Hepatocyte (in vitro differentiated cells): ENCODE measurements at regions not wholly inside any gene's neighbourhood (a gene's known extent, or its start where the extent isn't known, plus 50 kb on each side); places are given as distances from the start of the nearest gene placed in this dataset.
"Not testable (repeated sequence)": the region's sequence is repeated elsewhere in the genome, so short reads cannot be mapped to it uniquely, and the experiment has no call there.

Experiments used
- EZH2 ChIP-seq: fragments of 200-600 bp; sonication (generic); IDR thresholded peaks from 2 replicates; pipeline ENCODE4 v1.6.1; 2016; ENCODE audit warnings: antibody characterized with exemption, mild to moderate bottlenecking, borderline replicate concordance
- EZH2phosphoT487 ChIP-seq: fragments of 200-600 bp; sonication (generic); IDR thresholded peaks from one replicate; pipeline ENCODE4 v1.6.1; 2018; ENCODE audit warnings: antibody characterized with exemption, mild to moderate bottlenecking, low read depth, moderate library complexity; ENCODE audit not compliant: unreplicated experiment, severe bottlenecking
- TF ChIP-seq, protein P1 (sequence below): fragments of 200-600 bp; sonication (generic); IDR thresholded peaks from 2 replicates; pipeline ENCODE4 v1.5.1; 2016; ENCODE audit warnings: antibody characterized with exemption, mild to moderate bottlenecking; ENCODE audit not compliant: poor library complexity

DNA sequence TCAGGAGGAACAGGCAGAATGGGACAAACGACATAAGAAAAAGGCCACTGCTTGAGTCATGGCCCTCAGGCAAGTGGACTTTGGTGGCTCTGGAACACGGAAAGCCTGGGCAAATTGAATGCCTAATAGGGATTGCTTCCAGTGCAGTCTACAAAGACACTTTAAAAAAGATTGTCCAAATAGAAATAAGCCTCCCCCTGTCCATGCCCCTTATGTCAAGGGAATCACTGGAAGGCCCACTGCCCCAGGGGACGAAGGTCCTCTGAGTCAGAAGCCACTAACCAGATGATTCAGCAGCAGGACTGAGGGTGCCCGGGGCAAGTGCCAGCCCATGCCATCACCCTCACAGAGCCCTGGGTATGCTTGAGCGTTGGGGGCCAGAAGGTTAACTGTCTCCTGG is 51.5 kb upstream of the SRD5A2 start:
- TF ChIP-seq EZH2, EZH2phosphoT487: not testable (repeated sequence)
- TF ChIP-seq, protein P1, sequence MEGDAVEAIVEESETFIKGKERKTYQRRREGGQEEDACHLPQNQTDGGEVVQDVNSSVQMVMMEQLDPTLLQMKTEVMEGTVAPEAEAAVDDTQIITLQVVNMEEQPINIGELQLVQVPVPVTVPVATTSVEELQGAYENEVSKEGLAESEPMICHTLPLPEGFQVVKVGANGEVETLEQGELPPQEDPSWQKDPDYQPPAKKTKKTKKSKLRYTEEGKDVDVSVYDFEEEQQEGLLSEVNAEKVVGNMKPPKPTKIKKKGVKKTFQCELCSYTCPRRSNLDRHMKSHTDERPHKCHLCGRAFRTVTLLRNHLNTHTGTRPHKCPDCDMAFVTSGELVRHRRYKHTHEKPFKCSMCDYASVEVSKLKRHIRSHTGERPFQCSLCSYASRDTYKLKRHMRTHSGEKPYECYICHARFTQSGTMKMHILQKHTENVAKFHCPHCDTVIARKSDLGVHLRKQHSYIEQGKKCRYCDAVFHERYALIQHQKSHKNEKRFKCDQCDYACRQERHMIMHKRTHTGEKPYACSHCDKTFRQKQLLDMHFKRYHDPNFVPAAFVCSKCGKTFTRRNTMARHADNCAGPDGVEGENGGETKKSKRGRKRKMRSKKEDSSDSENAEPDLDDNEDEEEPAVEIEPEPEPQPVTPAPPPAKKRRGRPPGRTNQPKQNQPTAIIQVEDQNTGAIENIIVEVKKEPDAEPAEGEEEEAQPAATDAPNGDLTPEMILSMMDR = not testable (repeated sequence)
